ENCODE measurements at regions not wholly inside any gene's neighbourhood (a gene's known extent, or its start where the extent isn't known, plus 50 kb on each side); places are given as distances from the start of the nearest gene placed in this dataset.

DNA sequence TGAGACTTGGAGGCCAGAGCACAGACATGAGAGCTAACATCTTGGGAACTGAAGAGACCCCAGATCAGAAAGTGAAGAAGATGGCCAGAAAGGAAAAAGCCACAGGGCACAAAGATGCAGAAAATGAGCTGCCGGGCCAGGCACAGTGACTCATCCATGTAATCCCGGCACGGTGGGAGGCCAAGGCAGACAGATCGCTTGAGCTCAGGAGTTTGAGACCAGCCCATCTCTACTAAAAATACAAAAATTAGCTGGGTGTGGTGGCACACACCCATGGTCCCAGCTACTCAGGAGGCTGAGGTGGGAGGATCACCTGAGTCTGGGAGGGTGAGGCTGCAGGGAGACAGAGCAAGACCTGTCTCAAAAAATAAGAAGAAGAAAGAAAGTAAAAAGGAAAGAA lies 81.4 kb upstream of the MGMT start:
- DNase-seq (ENCODE audit: low read depth): no peak
- TF ChIP-seq CTCF (IDR thresholded peaks at IDR 0.05; ENCODE audit: insufficient read depth, low read depth, low read length, missing control alignments): no peak
- no peak overlapping the region for H3K4me3 ChIP-seq (ENCODE audit: low read length)

DNA sequence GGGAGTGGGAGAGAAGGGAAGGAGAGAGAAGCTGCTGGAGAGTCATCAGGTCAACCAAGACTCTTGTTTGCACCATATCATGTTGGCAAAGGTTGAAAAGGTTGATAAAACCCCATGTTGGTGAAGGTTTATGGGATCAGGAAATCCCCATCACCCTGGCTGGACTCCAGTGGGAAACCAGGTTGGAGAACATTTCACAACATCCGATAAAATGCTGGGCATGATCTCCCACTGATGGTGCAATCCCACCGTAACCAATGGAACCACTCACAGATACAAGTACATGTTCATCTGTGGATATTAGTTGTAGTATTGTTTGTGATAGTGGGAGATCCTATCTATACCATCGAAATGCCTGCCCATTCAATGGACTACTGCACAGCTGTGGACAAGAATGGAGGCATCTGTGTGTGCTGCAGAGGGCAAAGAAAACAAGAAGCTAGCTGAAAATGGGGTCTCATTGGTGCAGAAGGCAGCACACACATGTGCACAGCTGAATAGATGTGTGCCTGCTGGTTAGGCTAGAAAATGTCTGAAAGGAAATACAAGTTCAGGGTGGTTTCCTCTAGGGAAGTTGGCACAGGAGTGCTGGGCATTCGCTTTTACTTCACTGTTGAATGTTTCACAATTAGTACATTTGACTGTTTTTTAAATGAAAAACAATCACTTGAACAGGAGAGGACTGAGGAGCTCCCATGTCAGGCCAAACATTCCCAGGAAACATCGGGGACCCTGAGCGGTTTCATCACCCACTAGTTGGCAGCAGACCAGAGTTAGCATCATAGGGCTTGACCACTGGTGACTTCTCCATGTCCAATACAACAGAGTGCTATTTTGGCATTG lies 80.4 kb upstream of the MGMT start:
- TF ChIP-seq CTCF (IDR thresholded peaks at IDR 0.05; ENCODE audit: insufficient read depth, low read depth, low read length, missing control alignments): no peak
- H3K4me3 ChIP-seq (ENCODE audit: low read length): no peak overlapping the region
- DNase-seq (ENCODE audit: low read depth): no peak

- no peak overlapping the region for H3K4me3 ChIP-seq (ENCODE audit: low read length)
- TF ChIP-seq CTCF (IDR thresholded peaks at IDR 0.05; ENCODE audit: insufficient read depth, low read depth, low read length, missing control alignments): no peak
- no peak for DNase-seq (ENCODE audit: low read depth)
Observed at GRCh38 chr10:129387258-129387525, 79.8 kb upstream of the MGMT start.

DNA sequence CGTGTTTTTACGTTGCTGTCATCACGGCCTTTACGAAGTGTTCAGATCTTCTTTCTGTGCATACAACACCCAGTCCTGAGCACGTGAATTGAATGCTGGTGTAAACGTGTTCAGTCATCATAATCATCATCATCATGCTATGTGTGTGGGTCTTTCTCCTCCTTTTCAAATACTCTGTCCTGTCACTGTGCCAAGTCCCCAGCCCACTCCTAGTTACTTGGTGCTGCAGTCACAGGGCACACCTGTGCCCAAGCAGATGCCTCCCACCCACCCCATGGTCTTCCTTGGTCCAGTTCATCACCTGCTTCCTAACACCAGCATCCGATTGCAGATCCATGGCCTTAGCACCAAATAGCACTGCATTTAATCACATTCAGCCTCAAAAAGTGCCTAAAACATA lies 78.6 kb upstream of the MGMT start:
- TF ChIP-seq CTCF (IDR thresholded peaks at IDR 0.05; ENCODE audit: insufficient read depth, low read depth, low read length, missing control alignments): no peak
- DNase-seq (ENCODE audit: low read depth): no peak
- H3K4me3 ChIP-seq (ENCODE audit: low read length): no peak overlapping the region

DNA sequence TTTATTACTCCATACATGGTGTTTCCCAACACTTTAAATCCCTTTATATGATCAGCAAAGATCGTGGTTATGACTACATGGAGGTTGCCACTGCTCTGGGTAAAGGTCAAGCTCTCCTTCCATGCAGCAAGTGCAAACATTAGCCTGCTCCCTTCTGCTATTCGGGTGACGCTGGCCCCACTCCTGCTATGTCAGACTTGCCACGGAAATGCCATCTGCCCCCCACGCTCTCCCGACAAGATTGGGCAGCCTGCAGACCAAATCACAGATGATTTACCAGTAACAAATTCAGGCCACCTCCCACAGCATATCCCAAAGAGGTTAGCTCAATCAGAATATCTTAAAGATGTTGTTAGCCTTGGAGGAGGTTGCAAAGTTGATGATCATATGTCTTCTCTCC lies 77.8 kb upstream of the MGMT start:
- TF ChIP-seq CTCF (IDR thresholded peaks at IDR 0.05; ENCODE audit: insufficient read depth, low read depth, low read length, missing control alignments): no peak

GRCh38 chr10:129390147-129390546 lies 76.9 kb upstream of the MGMT start:
- TF ChIP-seq CTCF (IDR thresholded peaks at IDR 0.05; ENCODE audit: insufficient read depth, low read depth, low read length, missing control alignments): no peak
- no peak overlapping the region for H3K4me3 ChIP-seq (ENCODE audit: low read length)
- DNase-seq (ENCODE audit: low read depth): no peak

More for the DNA sequence above, 77.8 kb upstream of the MGMT start:
- no peak for DNase-seq (ENCODE audit: low read depth)
- no peak overlapping the region for H3K4me3 ChIP-seq (ENCODE audit: low read length)

DNA sequence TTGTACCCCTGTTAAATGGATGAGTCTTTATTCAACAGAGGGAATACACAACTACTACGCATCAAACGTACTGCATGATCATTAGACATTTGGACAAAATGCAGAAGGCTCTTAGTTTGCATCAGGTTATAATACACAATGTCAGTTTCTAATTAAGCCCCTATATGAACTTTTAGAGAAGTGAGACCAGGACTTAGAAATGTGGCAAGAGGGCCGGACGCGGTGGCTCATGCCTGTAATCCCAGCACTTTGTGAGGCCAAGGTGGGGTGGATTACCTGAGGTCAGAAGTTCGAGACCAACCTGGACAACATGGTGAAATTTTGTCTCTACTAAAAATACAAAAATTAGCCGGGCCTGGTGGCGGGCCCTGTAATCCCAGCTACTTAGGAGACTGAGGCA lies 76.3 kb upstream of the MGMT start:
- no peak for TF ChIP-seq CTCF (IDR thresholded peaks at IDR 0.05; ENCODE audit: insufficient read depth, low read depth, low read length, missing control alignments)
- H3K4me3 ChIP-seq (ENCODE audit: low read length): no peak overlapping the region
- no peak for DNase-seq (ENCODE audit: low read depth)

All from epithelial cell of esophagus (primary cell).